GM18909 (cell line): ENCODE measurements at regions not wholly inside any gene's neighbourhood (a gene's known extent, or its start where the extent isn't known, plus 50 kb on each side); places are given as distances from the start of the nearest gene placed in this dataset.

ENCODE experiments used
- ATAC-seq: cut with Tn5 transposase; IDR thresholded peaks from one replicate; pipeline ENCODE4 v1.9.1; 2021; ENCODE audit warnings: mild to moderate bottlenecking; ENCODE audit not compliant: unreplicated experiment, poor library complexity

DNA sequence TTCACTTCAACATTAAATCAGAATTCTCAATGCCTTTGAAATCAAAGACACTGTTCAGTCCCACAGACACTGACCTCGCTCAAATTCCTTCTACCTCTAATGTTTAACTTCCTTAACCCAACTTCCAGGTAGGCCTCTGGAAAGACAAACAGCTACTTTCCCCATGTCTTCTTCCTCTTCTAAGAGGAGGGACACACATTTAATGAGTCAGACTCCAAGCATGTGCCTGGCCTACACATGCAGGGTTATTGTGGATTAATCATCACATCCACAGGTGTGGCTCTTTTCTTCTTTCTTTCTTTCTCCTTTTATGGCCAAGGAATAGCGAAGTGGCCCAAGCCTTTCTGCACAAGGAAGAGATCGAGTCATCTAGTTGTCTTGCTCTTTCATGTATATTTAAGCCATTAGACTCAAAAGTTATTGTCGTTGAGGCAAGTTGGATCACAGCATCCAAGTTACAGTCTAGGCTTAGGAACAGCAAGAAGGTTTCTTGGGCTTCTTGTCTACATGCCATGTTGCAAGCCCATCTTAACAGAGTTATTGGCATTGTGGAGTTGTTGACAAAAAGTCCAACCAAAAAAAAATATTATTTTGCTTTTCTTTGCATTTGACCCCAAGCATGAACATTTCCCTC is 387.8 kb downstream of the IRS1 start:
- ATAC-seq, result no peak

DNA sequence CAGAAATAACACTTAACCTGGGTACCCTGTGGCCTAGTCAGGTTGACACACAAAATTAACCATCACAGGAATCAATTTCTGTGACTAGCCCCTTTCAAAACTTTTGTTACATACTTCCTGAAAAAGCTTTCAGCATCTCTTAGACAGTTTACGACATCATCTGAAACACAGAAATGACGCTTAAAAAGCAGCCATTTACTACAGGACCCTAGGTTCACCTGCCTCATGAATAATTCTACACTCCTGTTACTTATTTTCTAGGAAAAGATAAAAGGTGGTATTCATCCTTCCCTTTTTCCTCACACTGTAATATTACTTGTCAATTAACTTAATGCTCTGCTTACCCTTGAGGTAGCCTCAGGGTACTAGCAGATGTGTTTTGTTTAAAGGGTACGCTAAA is 388.4 kb downstream of the IRS1 start:
- no peak for ATAC-seq

- no peak for ATAC-seq
These were observed 389.3 kb downstream of the IRS1 start for GRCh38 chr2:226410247-226410835.

GRCh38 chr2:226409134-226409533 is 390.5 kb downstream of the IRS1 start:
- ATAC-seq, result no peak

DNA sequence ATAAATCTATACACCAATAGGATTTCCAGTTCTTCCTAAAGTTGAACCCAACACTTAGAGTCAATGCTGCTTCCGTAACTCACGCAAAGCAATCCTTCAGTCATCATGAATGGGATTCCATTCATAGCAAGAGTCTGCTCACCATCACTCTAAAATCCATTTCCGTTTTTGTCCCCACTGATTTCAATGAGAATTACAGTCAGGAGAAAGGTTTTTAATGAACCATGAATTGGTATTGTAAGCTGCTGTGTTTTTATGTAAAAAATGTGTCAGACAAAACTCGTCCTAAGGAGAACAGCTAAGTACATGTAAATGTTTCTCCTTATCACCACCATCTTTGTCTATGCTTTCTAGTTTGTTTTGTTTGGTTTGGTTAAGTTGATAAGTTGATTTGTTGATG is 391.5 kb downstream of the IRS1 start:
- no peak for ATAC-seq

GRCh38 chr2:226407135-226407534 is 392.5 kb downstream of the IRS1 start:
- ATAC-seq, result no peak

DNA sequence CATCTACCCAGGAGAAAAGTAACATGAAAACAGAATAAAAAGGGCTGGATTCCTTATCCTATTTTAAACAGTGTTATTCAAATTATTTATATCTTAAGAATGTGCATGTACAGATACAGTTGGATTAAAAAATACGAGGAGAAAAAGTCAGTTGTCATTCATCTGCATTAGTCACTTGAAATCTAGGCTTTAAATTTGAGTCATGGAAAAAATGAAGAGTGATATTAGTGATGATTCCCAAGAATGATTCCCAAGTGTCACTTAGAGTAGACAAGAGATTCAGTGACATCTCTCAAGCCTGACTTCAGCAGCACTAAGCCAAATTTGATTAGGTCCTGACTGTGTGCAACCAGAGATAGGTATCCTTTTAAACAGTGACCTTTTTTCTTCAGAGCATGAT is 394.2 kb downstream of the IRS1 start:
- no peak for ATAC-seq

GRCh38 chr2:226403369-226403768 is 396.3 kb downstream of the IRS1 start:
- no peak for ATAC-seq

- no peak for ATAC-seq
These were observed 400.6 kb downstream of the IRS1 start for GRCh38 chr2:226399006-226399405.

GRCh38 chr2:226398580-226398979 is 401.0 kb downstream of the IRS1 start:
- no peak for ATAC-seq

DNA sequence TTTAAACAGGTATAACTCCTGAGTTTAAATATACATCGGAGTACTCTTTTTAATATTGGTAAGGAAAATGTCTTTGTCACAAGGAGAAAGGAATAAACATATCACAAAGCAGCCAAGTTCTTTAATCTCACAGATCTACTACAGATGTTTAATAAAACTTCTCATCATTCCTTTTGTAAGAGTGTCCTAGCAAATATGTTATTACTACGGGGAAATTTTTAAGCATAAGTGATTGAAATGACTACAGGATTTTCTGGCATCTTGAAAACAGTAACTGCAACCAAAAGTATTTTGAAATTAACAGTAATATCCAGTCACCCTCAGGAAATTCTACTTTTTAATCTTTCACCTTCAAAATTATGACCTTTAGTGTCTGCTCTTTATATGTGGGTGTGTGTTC is 403.1 kb downstream of the IRS1 start:
- no peak for ATAC-seq

GRCh38 chr2:226387499-226387942 is 412.1 kb downstream of the IRS1 start:
- no peak for ATAC-seq

DNA sequence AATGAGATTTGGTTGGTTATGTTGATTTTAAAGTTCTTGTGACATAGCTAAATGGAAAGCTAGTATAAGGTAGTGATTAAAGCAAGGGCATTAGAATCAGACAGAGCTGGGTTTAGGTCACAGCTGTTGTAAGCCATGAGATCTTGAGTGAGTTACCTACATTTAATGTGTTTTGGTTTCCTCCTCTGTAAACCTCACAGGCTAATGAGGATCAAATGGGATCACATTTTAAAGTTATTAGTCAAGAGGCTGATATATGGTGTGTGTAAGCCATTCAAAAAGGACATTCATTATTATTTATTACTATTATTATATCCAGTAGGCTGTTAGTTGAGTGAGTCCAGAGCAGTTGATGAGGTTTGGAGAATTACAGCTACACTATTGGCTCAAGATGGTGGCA is 416.2 kb downstream of the IRS1 start:
- ATAC-seq, result no peak

DNA sequence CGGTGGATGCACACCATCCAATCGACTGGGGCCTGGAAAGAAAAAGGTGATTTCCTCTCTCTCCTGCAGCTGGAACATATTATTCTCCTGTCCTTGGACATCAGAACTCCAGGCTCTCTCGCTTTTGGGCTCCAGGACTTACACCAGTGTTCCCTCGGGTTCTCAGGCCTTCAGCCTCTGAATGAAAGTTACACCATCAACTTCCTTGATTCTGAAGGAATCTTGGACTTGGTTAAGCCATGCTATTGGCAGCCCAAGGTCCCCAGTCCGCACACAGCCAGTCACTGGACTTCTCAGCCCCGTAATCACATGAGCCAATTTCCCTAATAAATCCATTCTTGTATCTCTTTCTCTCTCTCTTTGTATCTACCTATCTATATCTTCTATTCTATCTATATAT is 418.9 kb downstream of the IRS1 start:
- no peak for ATAC-seq

DNA sequence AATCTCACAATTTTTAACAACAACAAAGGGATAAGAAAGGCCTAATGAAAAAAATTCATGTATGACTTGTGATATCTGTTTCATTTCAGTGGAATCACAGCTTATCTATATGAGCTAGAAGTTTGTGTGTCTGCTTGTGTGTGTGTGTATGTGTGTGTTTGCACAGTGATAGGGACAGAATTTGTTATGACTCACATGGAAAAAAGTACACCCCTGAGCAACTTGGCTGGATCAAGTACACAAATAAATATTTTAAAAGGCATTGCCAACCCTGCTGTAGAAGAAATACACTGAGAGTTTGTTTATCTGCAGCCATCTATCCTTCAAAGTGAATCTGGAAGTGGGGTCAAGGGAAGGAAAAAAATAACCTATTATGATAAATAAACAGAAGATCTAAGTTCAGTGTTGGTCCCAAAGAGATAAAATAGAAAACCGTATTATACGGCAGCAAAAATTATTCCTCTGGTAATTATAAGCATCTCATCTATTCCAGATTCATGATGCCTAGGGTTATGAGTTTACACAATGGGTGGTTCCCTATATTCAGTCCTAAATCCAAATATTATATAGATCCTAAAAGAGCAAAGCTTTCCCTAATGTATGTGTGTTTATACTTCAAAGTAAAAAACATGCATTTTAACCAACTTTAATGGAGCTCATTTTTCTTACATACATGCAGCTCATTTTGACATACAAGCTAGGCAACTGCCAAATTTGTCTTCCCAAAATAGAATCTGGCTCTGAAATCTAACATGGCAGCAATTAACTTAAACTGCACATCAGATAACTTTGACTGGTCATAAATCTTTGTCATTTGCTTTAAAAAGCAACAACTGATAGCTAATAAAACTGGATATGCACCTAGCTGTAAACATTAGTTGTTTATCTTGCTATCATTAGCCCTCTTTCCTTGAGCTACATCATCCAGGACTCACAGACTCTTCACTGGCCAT is 420.6 kb downstream of the IRS1 start:
- ATAC-seq, result no peak

DNA sequence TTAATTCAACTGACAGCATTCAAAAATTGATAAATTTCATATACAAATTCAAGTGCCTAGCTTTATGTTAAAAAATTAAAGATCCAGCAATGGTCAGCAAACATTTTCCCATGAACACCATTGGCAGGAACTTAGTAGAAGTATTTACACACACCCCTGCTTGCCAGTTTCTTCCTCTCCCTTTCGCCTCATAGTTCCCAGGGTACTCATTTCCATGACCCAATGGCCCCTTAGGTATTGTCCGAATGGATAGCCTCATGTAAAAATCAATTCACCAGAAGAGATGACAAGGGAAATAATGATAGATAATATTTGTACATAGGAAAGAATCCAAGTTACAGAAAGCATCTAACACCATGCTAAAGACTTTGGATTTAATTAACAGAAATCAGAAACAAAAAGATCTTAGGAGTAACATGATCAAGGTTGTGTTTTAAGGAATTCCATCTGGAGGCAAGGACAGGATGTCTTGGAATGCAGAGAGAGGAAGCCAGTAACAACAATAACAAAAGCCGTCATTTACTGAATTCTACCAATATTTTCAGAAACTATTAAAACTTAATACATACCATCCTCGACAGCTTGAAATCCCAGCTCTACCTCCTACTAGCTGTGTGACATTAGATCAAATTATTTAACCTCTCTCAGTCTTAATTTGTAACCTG is 423.0 kb downstream of the IRS1 start:
- ATAC-seq, result no peak

DNA sequence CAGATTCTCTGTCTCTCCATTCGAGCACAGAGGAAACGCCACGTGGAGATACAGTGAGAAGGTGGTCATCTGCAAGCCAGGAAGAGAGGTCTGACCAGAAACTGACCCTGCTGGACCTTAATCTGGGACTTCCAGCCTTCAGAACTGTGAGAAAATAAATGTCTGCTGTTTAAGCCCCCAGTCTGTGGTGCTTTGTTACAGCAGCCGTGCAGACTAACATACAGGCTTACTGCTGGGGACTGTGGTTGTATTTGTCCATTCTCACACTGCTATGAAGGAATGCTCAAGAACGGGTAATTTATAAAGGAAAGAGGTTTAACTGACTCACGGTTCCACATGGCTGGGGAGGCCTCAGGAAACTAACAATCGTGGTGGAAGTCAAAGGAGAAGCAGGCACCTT is 432.7 kb downstream of the IRS1 start:
- no peak for ATAC-seq

- no peak for ATAC-seq
These were observed 435.4 kb downstream of the IRS1 start for GRCh38 chr2:226364217-226364616.

GRCh38 chr2:226362980-226363379 is 436.6 kb downstream of the IRS1 start:
- ATAC-seq, result no peak

DNA sequence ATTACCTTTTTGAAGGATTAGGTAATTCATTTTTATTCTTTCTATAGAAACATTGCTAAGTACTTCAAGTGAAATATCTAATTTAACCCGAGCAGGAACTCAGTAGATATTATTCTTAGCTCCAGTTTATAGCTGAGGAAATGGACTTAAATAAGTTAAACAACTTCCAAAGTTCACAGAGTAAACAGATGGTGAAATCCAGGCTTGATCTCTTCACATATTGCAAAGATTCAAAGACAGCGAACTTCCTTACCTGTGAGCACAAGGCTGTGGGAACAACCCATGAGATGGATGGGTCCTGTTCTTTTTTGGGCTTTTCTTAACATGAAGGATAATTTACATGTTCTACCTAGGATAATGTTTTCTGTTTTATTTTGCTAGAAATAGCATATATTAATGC is 439.0 kb downstream of the IRS1 start:
- ATAC-seq, result no peak

DNA sequence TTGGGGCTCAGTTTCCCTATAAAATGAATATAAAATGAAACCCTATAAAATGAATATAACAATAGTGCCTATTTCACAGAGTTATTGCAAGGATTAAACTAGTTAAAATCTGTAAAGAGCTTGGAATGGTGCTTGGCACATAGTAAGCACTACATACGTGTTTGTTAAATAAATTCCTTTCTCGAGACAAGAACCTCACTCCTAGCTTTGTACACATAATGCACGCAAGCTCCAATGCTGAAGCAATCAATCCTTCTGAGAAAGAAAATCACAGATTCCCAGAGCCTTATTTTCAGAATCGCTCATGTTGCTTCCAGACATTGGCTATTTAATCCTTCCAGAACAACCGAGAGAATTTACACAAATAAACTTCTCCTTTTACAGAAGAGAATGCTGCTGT is 440.9 kb downstream of the IRS1 start:
- no peak for ATAC-seq
